ENCODE measurements at regions not wholly inside any gene's neighbourhood (a gene's known extent, or its start where the extent isn't known, plus 50 kb on each side); places are given as distances from the start of the nearest gene placed in this dataset.

DNA sequence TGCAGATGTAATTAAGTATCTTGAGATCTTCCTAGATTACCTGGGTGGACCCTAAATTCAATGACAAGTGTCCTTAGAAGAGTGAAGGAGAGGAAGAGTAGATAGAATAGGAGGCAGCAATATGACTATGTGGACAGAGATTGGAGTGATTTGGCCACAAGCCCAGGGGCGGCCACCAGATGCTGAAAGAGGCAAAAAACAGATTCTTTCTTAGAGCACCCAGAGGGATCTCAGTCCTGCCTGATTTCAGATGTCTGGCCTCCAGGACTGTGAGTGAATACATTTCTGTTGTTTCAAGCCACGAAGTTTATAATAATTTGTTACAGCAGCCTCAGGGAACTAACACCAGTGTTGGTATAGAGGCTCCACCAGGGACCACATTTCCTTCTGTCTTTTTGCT is 67.3 kb downstream of the DACT1 start:
- Histone ChIP-seq H3K4me2 (ENCODE audit: insufficient read depth, low read length) (no peak overlapping the region), H4K20me1 (replicated peaks; ENCODE audit: control insufficient read depth, extremely low read depth, insufficient read depth, low read length) (no peaks in the 10 kb centered on the region), H3K9ac (replicated peaks; ENCODE audit: extremely low read depth, insufficient read depth, low read length) (no peak overlapping the region), H3K9me1 (replicated peaks; ENCODE audit: control insufficient read depth, extremely low read depth, insufficient read depth, low read length) (no peaks in the 10 kb centered on the region), H3K36me3 (ENCODE audit: control insufficient read depth in 2 of 2, extremely low read depth in 1 of 2, insufficient read depth in 2 of 2, low read length in 2 of 2) (no peaks in the 10 kb centered on the region), H2AFZ (ENCODE audit: low read depth, low read length) (no peak overlapping the region), H3K27ac (ENCODE audit: insufficient read depth, low read depth, low read length) (no peak overlapping the region), H3K4me3 (replicated peaks in 1 of 3; ENCODE audit: insufficient read depth in 1 of 3, low read depth in 1 of 3, low read length in 3 of 3) (no peak overlapping the region), H3K4me1 (ENCODE audit: control insufficient read depth, extremely low read depth, insufficient read depth, low read length) (no peaks in the 10 kb centered on the region), H3K9me3 (replicated peaks; ENCODE audit: control insufficient read depth, insufficient read depth, low read length) (no peaks in the 10 kb centered on the region), H3K27me3 (ENCODE audit: control insufficient read depth in 2 of 2, insufficient read depth in 2 of 2, low read length in 2 of 2) (peaks cover 0 to 2% of the 10 kb centered on the region in 2 experiments), H3K79me2 (ENCODE audit: control insufficient read depth, insufficient read depth, low read length) (no peaks in the 10 kb centered on the region)
- ChIA-PET POLR2A (no interaction called here), CTCF (no interaction called here)
- TF ChIP-seq POLR2A (IDR thresholded peaks at IDR 0.05; ENCODE audit: low read depth, low read length) = no peak
- TF ChIP-seq, protein P1, sequence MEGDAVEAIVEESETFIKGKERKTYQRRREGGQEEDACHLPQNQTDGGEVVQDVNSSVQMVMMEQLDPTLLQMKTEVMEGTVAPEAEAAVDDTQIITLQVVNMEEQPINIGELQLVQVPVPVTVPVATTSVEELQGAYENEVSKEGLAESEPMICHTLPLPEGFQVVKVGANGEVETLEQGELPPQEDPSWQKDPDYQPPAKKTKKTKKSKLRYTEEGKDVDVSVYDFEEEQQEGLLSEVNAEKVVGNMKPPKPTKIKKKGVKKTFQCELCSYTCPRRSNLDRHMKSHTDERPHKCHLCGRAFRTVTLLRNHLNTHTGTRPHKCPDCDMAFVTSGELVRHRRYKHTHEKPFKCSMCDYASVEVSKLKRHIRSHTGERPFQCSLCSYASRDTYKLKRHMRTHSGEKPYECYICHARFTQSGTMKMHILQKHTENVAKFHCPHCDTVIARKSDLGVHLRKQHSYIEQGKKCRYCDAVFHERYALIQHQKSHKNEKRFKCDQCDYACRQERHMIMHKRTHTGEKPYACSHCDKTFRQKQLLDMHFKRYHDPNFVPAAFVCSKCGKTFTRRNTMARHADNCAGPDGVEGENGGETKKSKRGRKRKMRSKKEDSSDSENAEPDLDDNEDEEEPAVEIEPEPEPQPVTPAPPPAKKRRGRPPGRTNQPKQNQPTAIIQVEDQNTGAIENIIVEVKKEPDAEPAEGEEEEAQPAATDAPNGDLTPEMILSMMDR (IDR thresholded peaks at IDR 0.05; ENCODE audit: extremely low read depth in 1 of 2, insufficient read depth in 1 of 2, low read depth in 1 of 2, low read length in 2 of 2) = no peak
- TF ChIP-seq GATA2 (IDR thresholded peaks at IDR 0.05; ENCODE audit: insufficient read depth, insufficient read length, low read depth, low read length) = no peak
- TF ChIP-seq POLR2AphosphoS5 (IDR thresholded peaks at IDR 0.05; ENCODE audit: insufficient read depth, low read depth, low read length) = no peak
- no peak for TF ChIP-seq JUN (IDR thresholded peaks at IDR 0.05; ENCODE audit: borderline replicate concordance, insufficient read depth, insufficient read length, low read depth)
- TF ChIP-seq MAX (IDR thresholded peaks at IDR 0.05; ENCODE audit: insufficient read depth, insufficient read length) = no peak
- no peak for TF ChIP-seq MYC (IDR thresholded peaks at IDR 0.05; ENCODE audit: low read depth, low read length)
- no peak for TF ChIP-seq EZH2 (IDR thresholded peaks at IDR 0.05; ENCODE audit: borderline replicate concordance, low read depth, low read length, severe bottlenecking)
- TF ChIP-seq FOS (IDR thresholded peaks at IDR 0.05; ENCODE audit: borderline replicate concordance, insufficient read depth, low read length) = no peak
- BruUV-seq (replicated peaks) = no TSS peak
- FAIRE-seq (no peak), DNase-seq (ENCODE audit: low read depth, low spot score) (no peak)
- intact Hi-C loops (cut with micrococcal nuclease) = no loop called here
- dilution Hi-C loops (cut with MboI; ENCODE audit: extremely low pct_ligation_motif_present, low sequenced_read_pairs) = no loop called here
